ENCODE measurements at regions not wholly inside any gene's neighbourhood (a gene's known extent, or its start where the extent isn't known, plus 50 kb on each side); places are given as distances from the start of the nearest gene placed in this dataset.

GRCh38 chr6:84460491-84460890 is 233.0 kb upstream of the CEP162 start (continued):
- no peak for TF ChIP-seq CHD7 (IDR thresholded peaks at IDR 0.05; ENCODE audit: insufficient replicate concordance, low read length)
- no peak for TF ChIP-seq SRF (IDR thresholded peaks at IDR 0.05; ENCODE audit: low read depth, low read length)
- TF ChIP-seq ATF2 (IDR thresholded peaks at IDR 0.05; ENCODE audit: low read length): no peak
- TF ChIP-seq ATF3 (IDR thresholded peaks at IDR 0.05; ENCODE audit: insufficient read depth, low read depth, low read length): no peak
- TF ChIP-seq RAD21 (IDR thresholded peaks at IDR 0.05 in 1 of 2, conservative IDR thresholded peaks at IDR 0.05 in 1 of 2; ENCODE audit: low read depth in 2 of 2, low read length in 2 of 2): no peak
- no peak for TF ChIP-seq RNF2 (IDR thresholded peaks at IDR 0.05; ENCODE audit: borderline replicate concordance, low read depth, low read length, missing control alignments, poor library complexity, severe bottlenecking)
- TF ChIP-seq CBX5 (IDR thresholded peaks at IDR 0.05; ENCODE audit: low read depth, low read length): no peak

Data from H1 (cell line).